Adrenal gland (tissue), 9 donors: ENCODE measurements at regions not wholly inside any gene's neighbourhood (a gene's known extent, or its start where the extent isn't known, plus 50 kb on each side); places are given as distances from the start of the nearest gene placed in this dataset.

ENCODE experiments used
- DNase-seq, 7 donors: peaks; one replicate each; pipeline ENCODE4 v3.0.0-alpha.2; 2019 to 2020
- H3K27ac ChIP-seq, 5 donors: fragments of 200-600 bp; sonication (generic) in 4 of 5; 1 replicate in 3 of 5; 2 replicates in 2 of 5; pipeline versions ENCODE4 v1.5.1 to v1.8.0; 2016 to 2020; ENCODE audit warnings: mild to moderate bottlenecking in 1 of 5
- H3K27me3 ChIP-seq: fragments of 200-600 bp; 2 replicates; pipeline ENCODE4 v1.8.0; 2021
- H3K36me3 ChIP-seq, 2 donors: fragments of 200-600 bp; replicated peaks in 1 of 2; 1 replicate in 1 of 2; 2 replicates in 1 of 2; pipeline versions ENCODE4 v1.5.1 to v1.8.0; 2018 to 2022
- H3K4me1 ChIP-seq, 2 donors: fragments of 200-600 bp; replicated peaks in 1 of 2; 1 replicate in 1 of 2; 2 replicates in 1 of 2; pipeline versions ENCODE4 v1.5.1 to v1.8.0; 2018 to 2021
- H3K4me3 ChIP-seq, 4 donors: fragments of 200-600 bp; sonication (generic) in 3 of 4; one replicate each; pipeline ENCODE4 v1.5.1; 2016 to 2018
- H3K9me3 ChIP-seq, 3 donors: fragments of 200-600 bp; sonication (generic) in 1 of 3; replicated peaks in 1 of 3; 1 replicate in 2 of 3; 2 replicates in 1 of 3; pipeline versions ENCODE4 v1.5.1 to v1.8.0; 2016 to 2021
- CTCF ChIP-seq, 6 experiments: fragments of 450-650 bp in 4 of 6; fragments of 200-600 bp in 2 of 6; sonication (generic) in 1 of 6; IDR thresholded peaks; 1 replicate in 5 of 6; 2 replicates in 1 of 6; pipeline versions ENCODE4 v1.5.1 to v1.8.0; 2016 to 2021; ENCODE audit warnings: antibody characterized with exemption in 6 of 6, mild to moderate bottlenecking in 2 of 6, moderate library complexity in 1 of 6
- POLR2A ChIP-seq, 2 donors: fragments of 450-650 bp; IDR thresholded peaks; one replicate each; pipeline ENCODE4 v1.6.1; 2017; ENCODE audit warnings: antibody characterized with exemption in 2 of 2, mild to moderate bottlenecking in 2 of 2, moderate library complexity in 1 of 2
- WGBS, 4 donors: extraction: QIAGEN DNeasy Blood & Tissue Kit in 2 of 4; methylation state at CpG; one replicate each; pipeline versions ENCODE4 v1.1.5 to v1.1.7; 2013 to 2017; 5-methylcytosine and 5-hydroxymethylcytosine counted together
- intact Hi-C, 2 donors: fragments of 100-400 bp; cut with DNase I; formaldehyde crosslinking; loops; one replicate each; pipeline versions ENCODE4 v1.14.1 to v1.15.0; 2022 to 2023
- donor health status: healthy with polysubstance abuse.
- donor health status: Bipolar disorder and iron deficiency.
- donor health status: DM: yes; HTN: yes; CAD: no.
- donor health status: DM: no; HTN: no; CAD: no.
- donor health status: DM: no; HTN: no; CAD: no.

GRCh38 chr13:21868823-21869222 is 197.9 kb downstream of the FGF9 start:
- H3K27ac ChIP-seq, result no peak overlapping the region
- no peak overlapping the region for H3K4me3 ChIP-seq
- no peak for TF ChIP-seq CTCF (IDR thresholded peaks at IDR 0.05)
- TF ChIP-seq POLR2A (IDR thresholded peaks at IDR 0.05), result no peak
- DNase-seq, result no peak
- H3K4me1 ChIP-seq, result no peaks in the 10 kb centered on the region
- intact Hi-C loops, result no loop called here
- no peaks in the 10 kb centered on the region for H3K36me3 ChIP-seq
- H3K27me3 ChIP-seq, result no peaks in the 10 kb centered on the region
- no peaks in the 10 kb centered on the region for H3K9me3 ChIP-seq

GRCh38 chr13:21871382-21871781 is 200.5 kb downstream of the FGF9 start:
- no peaks in the 10 kb centered on the region for H3K4me1 ChIP-seq
- no peak overlapping the region for H3K4me3 ChIP-seq
- DNase-seq, result no peak
- H3K36me3 ChIP-seq, result no peaks in the 10 kb centered on the region
- no peaks in the 10 kb centered on the region for H3K9me3 ChIP-seq
- H3K27ac ChIP-seq, result no peak overlapping the region
- no peak for TF ChIP-seq CTCF (IDR thresholded peaks at IDR 0.05)
- no peak for TF ChIP-seq POLR2A (IDR thresholded peaks at IDR 0.05)
- no peaks in the 10 kb centered on the region for H3K27me3 ChIP-seq
- intact Hi-C loops, result no loop called here
- 80 to 89% (median 85%) methylated on average over 6 to 7 of the region's 7 CpGs for whole genome bisulfite sequencing, 4 donors

GRCh38 chr13:21871919-21872318 is 201.0 kb downstream of the FGF9 start:
- H3K27me3 ChIP-seq, result no peaks in the 10 kb centered on the region
- H3K27ac ChIP-seq, result no peak overlapping the region
- no peaks in the 10 kb centered on the region for H3K36me3 ChIP-seq
- TF ChIP-seq CTCF (IDR thresholded peaks at IDR 0.05) (no peak), POLR2A (IDR thresholded peaks at IDR 0.05) (no peak)
- H3K4me3 ChIP-seq, result no peak overlapping the region
- H3K9me3 ChIP-seq, result no peaks in the 10 kb centered on the region
- intact Hi-C loops, result no loop called here
- 80 to 95% (median 90%) methylated on average over 5 of the region's 5 CpGs for WGBS, 4 donors
- DNase-seq, result no peak
- H3K4me1 ChIP-seq, result no peaks in the 10 kb centered on the region

GRCh38 chr13:21872795-21873194 is 201.9 kb downstream of the FGF9 start:
- DNase-seq, result no peak
- intact Hi-C loops, result no loop called here
- 66 to 79% (median 76%) methylated on average over 4 to 5 of the region's 5 CpGs for WGBS, 4 donors

More at GRCh38 chr13:21872795-21873194, 201.9 kb downstream of the FGF9 start:
- Histone ChIP-seq H3K4me1 (no peaks in the 10 kb centered on the region), H3K36me3 (no peaks in the 10 kb centered on the region), H3K27ac (no peak overlapping the region), H3K4me3 (no peak overlapping the region), H3K9me3 (no peaks in the 10 kb centered on the region), H3K27me3 (no peaks in the 10 kb centered on the region)
- no peak for TF ChIP-seq CTCF (IDR thresholded peaks at IDR 0.05)
- no peak for TF ChIP-seq POLR2A (IDR thresholded peaks at IDR 0.05)
